Fibroblast of villous mesenchyme (primary cell): ENCODE measurements at regions not wholly inside any gene's neighbourhood (a gene's known extent, or its start where the extent isn't known, plus 50 kb on each side); places are given as distances from the start of the nearest gene placed in this dataset.
"Not testable (repeated sequence)": the region's sequence is repeated elsewhere in the genome, so short reads cannot be mapped to it uniquely, and the experiment has no call there.

Experiments used
- DNase-seq: peaks from one replicate; pipeline ENCODE4 v3.0.0-alpha.2; 2010; ENCODE audit warnings: low read depth
- H3K4me3 ChIP-seq: 2 replicates; pipeline ENCODE4 v1.5.1; 2011; ENCODE audit warnings: low read depth, mild to moderate bottlenecking, low read length
- CTCF ChIP-seq: IDR thresholded peaks from 2 replicates; pipeline ENCODE4 v1.5.1; 2012; ENCODE audit warnings: low read depth, mild to moderate bottlenecking, low read length; ENCODE audit not compliant: insufficient read depth

- not testable (repeated sequence) for H3K4me3 ChIP-seq, DNase-seq
Observed at GRCh38 chr10:45056806-45057205, 56.1 kb downstream of the ZNF22 start.

- no peak for TF ChIP-seq CTCF
- no peak overlapping the region for H3K4me3 ChIP-seq
- DNase-seq = no peak
Observed at GRCh38 chr10:45058580-45058979, 57.9 kb downstream of the ZNF22 start.

GRCh38 chr10:45058992-45059561, 58.4 kb downstream of the ZNF22 start:
- DNase-seq = no peak
- H3K4me3 ChIP-seq = no peak overlapping the region
- TF ChIP-seq CTCF = no peak

- no peak for DNase-seq
Observed at GRCh38 chr10:45059632-45060031, 58.9 kb downstream of the ZNF22 start.

GRCh38 chr10:45061982-45062381, 61.3 kb downstream of the ZNF22 start:
- no peak for TF ChIP-seq CTCF
- H3K4me3 ChIP-seq = no peak overlapping the region
- DNase-seq = no peak

More at GRCh38 chr10:45059632-45060031, 58.9 kb downstream of the ZNF22 start:
- no peak for TF ChIP-seq CTCF
- no peak overlapping the region for H3K4me3 ChIP-seq

GRCh38 chr10:45063591-45064231, 63.0 kb downstream of the ZNF22 start:
- H3K4me3 ChIP-seq = no peak overlapping the region
- DNase-seq = no peak
- TF ChIP-seq CTCF = no peak

- H3K4me3 ChIP-seq = no peak overlapping the region
- no peak for DNase-seq
- no peak for TF ChIP-seq CTCF
Observed at GRCh38 chr10:45064998-45065397, 64.3 kb downstream of the ZNF22 start.
